ENCODE measurements at regions not wholly inside any gene's neighbourhood (a gene's known extent, or its start where the extent isn't known, plus 50 kb on each side); places are given as distances from the start of the nearest gene placed in this dataset.

GRCh38 chr2:45084361-45085020, 75.2 kb upstream of the SIX2 start:
- Histone ChIP-seq H3K9ac (ENCODE audit: low read length) (no peak overlapping the region), H3K79me2 (ENCODE audit: insufficient read depth, low read length) (no peaks in the 10 kb centered on the region), H3K4me3 (ENCODE audit: low read depth, low read length, poor library complexity, severe bottlenecking) (no peak overlapping the region), H3K27me3 (ENCODE audit: insufficient read depth, low read length) (no peaks in the 10 kb centered on the region), H3K9me2 (ENCODE audit: low read depth, low read length) (no peaks in the 10 kb centered on the region), H3F3A (ENCODE audit: insufficient read depth, low read length) (no peaks in the 10 kb centered on the region), H3K9me3 (ENCODE audit: low read length) (no peaks in the 10 kb centered on the region), H3K36me3 (ENCODE audit: insufficient read depth, low read length) (no peaks in the 10 kb centered on the region), H3K4me2 (ENCODE audit: low read length) (no peak overlapping the region), H3K27ac (ENCODE audit: low read depth, low read length, poor library complexity, severe bottlenecking) (no peak overlapping the region), H3K4me1 (ENCODE audit: insufficient read depth, low read length, severe bottlenecking) (peaks cover 9% of the 10 kb centered on the region), H4K20me1 (ENCODE audit: insufficient read depth, low read length) (no peaks in the 10 kb centered on the region), H2AFZ (ENCODE audit: low read length) (no peak overlapping the region)
- no peak for TF ChIP-seq EZH2 (IDR thresholded peaks at IDR 0.05; ENCODE audit: borderline replicate concordance, low read length)
- no peak for TF ChIP-seq CTCF (IDR thresholded peaks at IDR 0.05; ENCODE audit: low read length)

GRCh38 chr2:45083175-45083574, 73.9 kb upstream of the SIX2 start:
- Histone ChIP-seq H4K20me1 (ENCODE audit: insufficient read depth, low read length) (no peaks in the 10 kb centered on the region), H3K36me3 (ENCODE audit: insufficient read depth, low read length) (no peaks in the 10 kb centered on the region), H3K9ac (ENCODE audit: low read length) (no peak overlapping the region), H3K4me2 (ENCODE audit: low read length) (no peak overlapping the region; the same call in 1 of the 2 replicates), H3K9me3 (ENCODE audit: low read length) (no peaks in the 10 kb centered on the region), H2AFZ (ENCODE audit: low read length) (no peak overlapping the region), H3K27ac (ENCODE audit: low read depth, low read length, poor library complexity, severe bottlenecking) (no peak overlapping the region), H3K27me3 (ENCODE audit: insufficient read depth, low read length) (no peaks in the 10 kb centered on the region), H3K9me2 (ENCODE audit: low read depth, low read length) (no peaks in the 10 kb centered on the region), H3F3A (ENCODE audit: insufficient read depth, low read length) (no peaks in the 10 kb centered on the region), H3K4me3 (ENCODE audit: low read depth, low read length, poor library complexity, severe bottlenecking) (no peak overlapping the region), H3K4me1 (ENCODE audit: insufficient read depth, low read length, severe bottlenecking) (peaks cover 7% of the 10 kb centered on the region), H3K79me2 (ENCODE audit: insufficient read depth, low read length) (no peaks in the 10 kb centered on the region)
- TF ChIP-seq CTCF (IDR thresholded peaks at IDR 0.05; ENCODE audit: low read length), result no peak
- TF ChIP-seq EZH2 (IDR thresholded peaks at IDR 0.05; ENCODE audit: borderline replicate concordance, low read length), result no peak

- no peaks in the 10 kb centered on the region for H4K20me1 ChIP-seq (ENCODE audit: insufficient read depth, low read length)
- H3K4me1 ChIP-seq (ENCODE audit: insufficient read depth, low read length, severe bottlenecking), result no peaks in the 10 kb centered on the region
- no peaks in the 10 kb centered on the region for H3K27me3 ChIP-seq (ENCODE audit: insufficient read depth, low read length)
- no peak overlapping the region for H3K27ac ChIP-seq (ENCODE audit: low read depth, low read length, poor library complexity, severe bottlenecking)
- H3K9me2 ChIP-seq (ENCODE audit: low read depth, low read length), result no peaks in the 10 kb centered on the region
- no peak overlapping the region for H3K9ac ChIP-seq (ENCODE audit: low read length)
- no peaks in the 10 kb centered on the region for H3K36me3 ChIP-seq (ENCODE audit: insufficient read depth, low read length)
- no peaks in the 10 kb centered on the region for H3F3A ChIP-seq (ENCODE audit: insufficient read depth, low read length)
- no peak overlapping the region for H3K4me2 ChIP-seq (ENCODE audit: low read length)
- H2AFZ ChIP-seq (ENCODE audit: low read length), result no peak overlapping the region
- no peaks in the 10 kb centered on the region for H3K9me3 ChIP-seq (ENCODE audit: low read length)
- TF ChIP-seq EZH2 (IDR thresholded peaks at IDR 0.05; ENCODE audit: borderline replicate concordance, low read length) (no peak), CTCF (IDR thresholded peaks at IDR 0.05; ENCODE audit: low read length) (no peak)
- H3K79me2 ChIP-seq (ENCODE audit: insufficient read depth, low read length), result no peaks in the 10 kb centered on the region
- no peak overlapping the region for H3K4me3 ChIP-seq (ENCODE audit: low read depth, low read length, poor library complexity, severe bottlenecking)
Measured at GRCh38 chr2:45074713-45075112, 65.5 kb upstream of the SIX2 start.

All from OCI-LY1 (cell line).